ENCODE measurements at regions not wholly inside any gene's neighbourhood (a gene's known extent, or its start where the extent isn't known, plus 50 kb on each side); places are given as distances from the start of the nearest gene placed in this dataset.

- TF ChIP-seq, protein P1, sequence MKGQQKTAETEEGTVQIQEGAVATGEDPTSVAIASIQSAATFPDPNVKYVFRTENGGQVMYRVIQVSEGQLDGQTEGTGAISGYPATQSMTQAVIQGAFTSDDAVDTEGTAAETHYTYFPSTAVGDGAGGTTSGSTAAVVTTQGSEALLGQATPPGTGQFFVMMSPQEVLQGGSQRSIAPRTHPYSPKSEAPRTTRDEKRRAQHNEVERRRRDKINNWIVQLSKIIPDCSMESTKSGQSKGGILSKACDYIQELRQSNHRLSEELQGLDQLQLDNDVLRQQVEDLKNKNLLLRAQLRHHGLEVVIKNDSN (IDR thresholded peaks at IDR 0.05; ENCODE audit: borderline replicate concordance, low read depth), result no peak
- TF ChIP-seq RFX5 (IDR thresholded peaks at IDR 0.05; ENCODE audit: low read length), result no peak
- TF ChIP-seq, protein P2, sequence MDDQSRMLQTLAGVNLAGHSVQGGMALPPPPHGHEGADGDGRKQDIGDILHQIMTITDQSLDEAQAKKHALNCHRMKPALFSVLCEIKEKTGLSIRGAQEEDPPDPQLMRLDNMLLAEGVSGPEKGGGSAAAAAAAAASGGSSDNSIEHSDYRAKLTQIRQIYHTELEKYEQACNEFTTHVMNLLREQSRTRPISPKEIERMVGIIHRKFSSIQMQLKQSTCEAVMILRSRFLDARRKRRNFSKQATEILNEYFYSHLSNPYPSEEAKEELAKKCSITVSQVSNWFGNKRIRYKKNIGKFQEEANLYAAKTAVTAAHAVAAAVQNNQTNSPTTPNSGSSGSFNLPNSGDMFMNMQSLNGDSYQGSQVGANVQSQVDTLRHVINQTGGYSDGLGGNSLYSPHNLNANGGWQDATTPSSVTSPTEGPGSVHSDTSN (IDR thresholded peaks at IDR 0.05), result no peak
- TF ChIP-seq, protein P3, sequence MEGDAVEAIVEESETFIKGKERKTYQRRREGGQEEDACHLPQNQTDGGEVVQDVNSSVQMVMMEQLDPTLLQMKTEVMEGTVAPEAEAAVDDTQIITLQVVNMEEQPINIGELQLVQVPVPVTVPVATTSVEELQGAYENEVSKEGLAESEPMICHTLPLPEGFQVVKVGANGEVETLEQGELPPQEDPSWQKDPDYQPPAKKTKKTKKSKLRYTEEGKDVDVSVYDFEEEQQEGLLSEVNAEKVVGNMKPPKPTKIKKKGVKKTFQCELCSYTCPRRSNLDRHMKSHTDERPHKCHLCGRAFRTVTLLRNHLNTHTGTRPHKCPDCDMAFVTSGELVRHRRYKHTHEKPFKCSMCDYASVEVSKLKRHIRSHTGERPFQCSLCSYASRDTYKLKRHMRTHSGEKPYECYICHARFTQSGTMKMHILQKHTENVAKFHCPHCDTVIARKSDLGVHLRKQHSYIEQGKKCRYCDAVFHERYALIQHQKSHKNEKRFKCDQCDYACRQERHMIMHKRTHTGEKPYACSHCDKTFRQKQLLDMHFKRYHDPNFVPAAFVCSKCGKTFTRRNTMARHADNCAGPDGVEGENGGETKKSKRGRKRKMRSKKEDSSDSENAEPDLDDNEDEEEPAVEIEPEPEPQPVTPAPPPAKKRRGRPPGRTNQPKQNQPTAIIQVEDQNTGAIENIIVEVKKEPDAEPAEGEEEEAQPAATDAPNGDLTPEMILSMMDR (IDR thresholded peaks at IDR 0.05), result no peak
- no peak for TF ChIP-seq SIN3A (IDR thresholded peaks at IDR 0.05; ENCODE audit: borderline replicate concordance, low read depth, low read length)
- TF ChIP-seq GATA2 (CRISPR knock-in tag; IDR thresholded peaks at IDR 0.05), result no peak
- no peak for TF ChIP-seq YY1 (IDR thresholded peaks at IDR 0.05; ENCODE audit: low read depth)
- no peak for TF ChIP-seq EP300 (IDR thresholded peaks at IDR 0.05; ENCODE audit: borderline replicate concordance in 1 of 2, low read depth in 1 of 2, low read length in 1 of 2)
- no peak for TF ChIP-seq MEF2A (IDR thresholded peaks at IDR 0.05; ENCODE audit: borderline replicate concordance, low read depth)
- no peak for TF ChIP-seq EZH2phosphoT487 (IDR thresholded peaks at IDR 0.05; ENCODE audit: borderline replicate concordance, low read depth)
- TF ChIP-seq ELF1 (IDR thresholded peaks at IDR 0.05), result no peak
Observed at GRCh38 chr9:1575939-1576338, 439.2 kb upstream of the SMARCA2 start (continued).

DNA sequence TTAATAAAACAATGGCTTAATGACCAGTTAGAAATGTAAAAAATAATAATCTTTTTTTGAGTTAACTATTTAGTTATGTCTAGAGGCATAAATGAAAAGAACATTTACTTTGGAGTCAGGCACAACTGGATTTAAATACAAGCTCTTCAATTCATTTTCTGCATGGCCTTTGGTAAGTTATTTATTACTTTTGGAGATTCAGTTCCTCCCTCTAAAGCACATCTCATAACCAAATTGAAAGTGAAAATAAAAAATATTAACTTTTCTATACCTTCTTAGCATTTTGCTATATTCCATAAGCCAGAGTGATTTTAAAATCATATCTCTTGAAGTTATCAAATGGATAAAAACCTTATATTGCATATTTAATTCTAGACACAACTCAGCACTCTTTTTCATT, 434.9 kb upstream of the SMARCA2 start:
- Histone ChIP-seq H3K9me2 (no peaks in the 10 kb centered on the region), H3K79me2 (ENCODE audit: insufficient read depth) (no peaks in the 10 kb centered on the region), H3F3A (replicated peaks; ENCODE audit: insufficient read depth) (no peaks in the 10 kb centered on the region), H3K4me1 (ENCODE audit: control insufficient read depth in 1 of 2, insufficient read depth in 2 of 2, low read depth in 1 of 2, low read length in 1 of 2) (no peaks in the 10 kb centered on the region), H3K36me3 (replicated peaks in 1 of 2; ENCODE audit: control insufficient read depth in 1 of 2, insufficient read depth in 2 of 2, low read length in 1 of 2) (no peaks in the 10 kb centered on the region), H2AFZ (ENCODE audit: low read depth) (no peak overlapping the region), H3K9me3 (no peaks in the 10 kb centered on the region), H3K27ac (ENCODE audit: low read depth in 2 of 2, low read length in 1 of 2) (no peak overlapping the region), H3K4me2 (no peak overlapping the region), H3K27me3 (ENCODE audit: insufficient read depth) (no peaks in the 10 kb centered on the region), H3K4me3 (ENCODE audit: low read depth in 2 of 2, low read length in 1 of 2) (no peak overlapping the region), H3K9ac (no peak overlapping the region), H4K20me1 (ENCODE audit: insufficient read depth) (no peaks in the 10 kb centered on the region)
- CTCF ChIA-PET, result no interaction called here
- DNase-seq, result no peak
- TF ChIP-seq FOSL2 (IDR thresholded peaks at IDR 0.05; ENCODE audit: borderline replicate concordance, low read depth) (no peak), FOXM1 (IDR thresholded peaks at IDR 0.05; ENCODE audit: low read depth) (no peak), FOXJ3 (CRISPR knock-in tag; IDR thresholded peaks at IDR 0.05) (no peak), POLR2AphosphoS5 (IDR thresholded peaks at IDR 0.05; ENCODE audit: low read depth, low read length) (no peak), MEF2A (IDR thresholded peaks at IDR 0.05; ENCODE audit: borderline replicate concordance, low read depth) (no peak), MXI1 (IDR thresholded peaks at IDR 0.05; ENCODE audit: low read depth, low read length) (no peak), IRF3 (IDR thresholded peaks at IDR 0.05; ENCODE audit: low read depth, low read length) (no peak)
- TF ChIP-seq, protein P4, sequence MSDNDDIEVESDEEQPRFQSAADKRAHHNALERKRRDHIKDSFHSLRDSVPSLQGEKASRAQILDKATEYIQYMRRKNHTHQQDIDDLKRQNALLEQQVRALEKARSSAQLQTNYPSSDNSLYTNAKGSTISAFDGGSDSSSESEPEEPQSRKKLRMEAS (IDR thresholded peaks at IDR 0.05; ENCODE audit: low read depth), result no peak
- TF ChIP-seq, protein P5, sequence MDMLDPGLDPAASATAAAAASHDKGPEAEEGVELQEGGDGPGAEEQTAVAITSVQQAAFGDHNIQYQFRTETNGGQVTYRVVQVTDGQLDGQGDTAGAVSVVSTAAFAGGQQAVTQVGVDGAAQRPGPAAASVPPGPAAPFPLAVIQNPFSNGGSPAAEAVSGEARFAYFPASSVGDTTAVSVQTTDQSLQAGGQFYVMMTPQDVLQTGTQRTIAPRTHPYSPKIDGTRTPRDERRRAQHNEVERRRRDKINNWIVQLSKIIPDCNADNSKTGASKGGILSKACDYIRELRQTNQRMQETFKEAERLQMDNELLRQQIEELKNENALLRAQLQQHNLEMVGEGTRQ (IDR thresholded peaks at IDR 0.05; ENCODE audit: borderline replicate concordance, low read depth, low read length), result no peak
- TF ChIP-seq, protein P6, sequence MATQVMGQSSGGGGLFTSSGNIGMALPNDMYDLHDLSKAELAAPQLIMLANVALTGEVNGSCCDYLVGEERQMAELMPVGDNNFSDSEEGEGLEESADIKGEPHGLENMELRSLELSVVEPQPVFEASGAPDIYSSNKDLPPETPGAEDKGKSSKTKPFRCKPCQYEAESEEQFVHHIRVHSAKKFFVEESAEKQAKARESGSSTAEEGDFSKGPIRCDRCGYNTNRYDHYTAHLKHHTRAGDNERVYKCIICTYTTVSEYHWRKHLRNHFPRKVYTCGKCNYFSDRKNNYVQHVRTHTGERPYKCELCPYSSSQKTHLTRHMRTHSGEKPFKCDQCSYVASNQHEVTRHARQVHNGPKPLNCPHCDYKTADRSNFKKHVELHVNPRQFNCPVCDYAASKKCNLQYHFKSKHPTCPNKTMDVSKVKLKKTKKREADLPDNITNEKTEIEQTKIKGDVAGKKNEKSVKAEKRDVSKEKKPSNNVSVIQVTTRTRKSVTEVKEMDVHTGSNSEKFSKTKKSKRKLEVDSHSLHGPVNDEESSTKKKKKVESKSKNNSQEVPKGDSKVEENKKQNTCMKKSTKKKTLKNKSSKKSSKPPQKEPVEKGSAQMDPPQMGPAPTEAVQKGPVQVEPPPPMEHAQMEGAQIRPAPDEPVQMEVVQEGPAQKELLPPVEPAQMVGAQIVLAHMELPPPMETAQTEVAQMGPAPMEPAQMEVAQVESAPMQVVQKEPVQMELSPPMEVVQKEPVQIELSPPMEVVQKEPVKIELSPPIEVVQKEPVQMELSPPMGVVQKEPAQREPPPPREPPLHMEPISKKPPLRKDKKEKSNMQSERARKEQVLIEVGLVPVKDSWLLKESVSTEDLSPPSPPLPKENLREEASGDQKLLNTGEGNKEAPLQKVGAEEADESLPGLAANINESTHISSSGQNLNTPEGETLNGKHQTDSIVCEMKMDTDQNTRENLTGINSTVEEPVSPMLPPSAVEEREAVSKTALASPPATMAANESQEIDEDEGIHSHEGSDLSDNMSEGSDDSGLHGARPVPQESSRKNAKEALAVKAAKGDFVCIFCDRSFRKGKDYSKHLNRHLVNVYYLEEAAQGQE (IDR thresholded peaks at IDR 0.05; ENCODE audit: low read depth, low read length), result no peak
- POLR2A ChIA-PET, result no interaction called here
